Panc1 (cell line): ENCODE measurements at regions not wholly inside any gene's neighbourhood (a gene's known extent, or its start where the extent isn't known, plus 50 kb on each side); places are given as distances from the start of the nearest gene placed in this dataset.

ENCODE experiments used
- ATAC-seq: fragments of 200-7000 bp; cut with Tn5 transposase; 2 replicates; pipeline ENCODE4 v1.9.1; 2020; ENCODE audit warnings: mild to moderate bottlenecking, moderate library complexity
- BruUV-seq: library from RNA; stranded (reverse); fragments of 400-500 nt; replicated peaks from 2 replicates; lab custom pipeline; 2021; lab: Mats Ljungman, UMichigan
- CTCF ChIA-PET: fragments of 300-600 bp; sonication (Branson Sonifier 250); formaldehyde crosslinking; loops from one replicate; lab custom pipeline; 2022; ENCODE audit warnings: antibody characterized with exemption; lab: Charles Lee
- POLR2A ChIA-PET: fragments of 300-600 bp; sonication (Branson Sonifier 250); formaldehyde crosslinking; loops from one replicate; lab custom pipeline; 2022; ENCODE audit warnings: antibody characterized with exemption; lab: Charles Lee
- DNase-seq: peaks from one replicate; pipeline ENCODE4 v3.0.0-alpha.2; 2010; ENCODE audit warnings: low read depth, low spot score
- H3K27ac ChIP-seq: 2 replicates; pipeline ENCODE4 v1.5.1; 2011; ENCODE audit warnings: mild to moderate bottlenecking, low read length, inconsistent platforms
- H3K27me3 ChIP-seq: fragments of 200-500 bp; sonication (Bioruptor generic); 2 replicates; pipeline ENCODE4 v1.6.0; 2014; ENCODE audit warnings: low read length, inconsistent platforms; ENCODE audit not compliant: control insufficient read depth, insufficient read depth
- H3K36me3 ChIP-seq: fragments of 200-500 bp; sonication (Bioruptor generic); 2 replicates; pipeline ENCODE4 v1.5.1; 2014; ENCODE audit warnings: inconsistent platforms, mild to moderate bottlenecking, low read length, moderate library complexity; ENCODE audit not compliant: control insufficient read depth, insufficient read depth
- H3K4me1 ChIP-seq: 2 replicates; pipeline ENCODE4 v1.5.1; 2011; ENCODE audit warnings: inconsistent platforms, mild to moderate bottlenecking, low read length, moderate library complexity; ENCODE audit not compliant: control insufficient read depth, insufficient read depth
- H3K4me3 ChIP-seq, 2 experiments: 2 replicates each; pipeline ENCODE4 v1.5.1; 2011 to 2012; ENCODE audit warnings: low read depth in 2 of 2, low read length in 2 of 2, mild to moderate bottlenecking in 2 of 2, inconsistent platforms in 1 of 2, moderate library complexity in 1 of 2
- H3K9me3 ChIP-seq: fragments of 200-500 bp; sonication (Bioruptor generic); 2 replicates; pipeline ENCODE4 v1.5.1; 2014; ENCODE audit warnings: low read depth, mild to moderate bottlenecking, inconsistent platforms, low read length, moderate library complexity; ENCODE audit not compliant: control insufficient read depth, insufficient read depth
- CTCF ChIP-seq: fragments of 450-650 bp; IDR thresholded peaks from 2 replicates; pipeline ENCODE4 v1.5.1; 2017; ENCODE audit warnings: mild to moderate bottlenecking
- POLR2AphosphoS5 ChIP-seq: IDR thresholded peaks from 2 replicates; pipeline ENCODE4 v1.6.1; 2012; ENCODE audit warnings: mild to moderate bottlenecking, low read depth, low read length, moderate library complexity
- REST ChIP-seq, 2 experiments: IDR thresholded peaks; 2 replicates each; pipeline ENCODE4 v1.6.1; 2011 to 2012; ENCODE audit warnings: low read depth in 2 of 2, control low read depth in 1 of 2, low read length in 1 of 2, mild to moderate bottlenecking in 1 of 2, moderate library complexity in 1 of 2; ENCODE audit not compliant: insufficient read depth in 1 of 2
- SIN3A ChIP-seq: IDR thresholded peaks from 2 replicates; pipeline ENCODE4 v1.6.1; 2012; ENCODE audit warnings: low read depth, mild to moderate bottlenecking, low read length, moderate library complexity, borderline replicate concordance; ENCODE audit not compliant: insufficient read depth
- TCF7L2 ChIP-seq: IDR thresholded peaks from 2 replicates; pipeline ENCODE4 v1.6.1; 2011; ENCODE audit warnings: mild to moderate bottlenecking, low read depth, low read length, inconsistent platforms
- in situ Hi-C: cut with HindIII; loops from 2 replicates; pipeline ENCODE4 v1.10.0; 2016; ENCODE audit warnings: low sequenced_read_pairs, low pct_unique_long_range_greater_than_20kb
- intact Hi-C: fragments of 100-400 bp; cut with micrococcal nuclease; formaldehyde crosslinking; loops from one replicate; pipeline ENCODE4 v1.10.0; 2022; ENCODE audit not compliant: unreplicated experiment

- CTCF ChIA-PET: no interaction called here
- no peak for ATAC-seq
- in situ Hi-C loops: no loop called here
- DNase-seq: no peak
- Histone ChIP-seq H3K27me3 (no peaks in the 10 kb centered on the region), H3K27ac (no peak overlapping the region), H3K9me3 (no peaks in the 10 kb centered on the region), H3K4me1 (no peaks in the 10 kb centered on the region), H3K36me3 (no peaks in the 10 kb centered on the region), H3K4me3 (no peak overlapping the region)
- no peak for TF ChIP-seq TCF7L2
- TF ChIP-seq CTCF: no peak
- TF ChIP-seq SIN3A: no peak
- no peak for TF ChIP-seq REST (IDR thresholded peaks at IDR 0.05; ENCODE audit: insufficient read depth in 1 of 2, low read depth in 2 of 2, low read length in 1 of 2)
- no peak for TF ChIP-seq POLR2AphosphoS5
- no TSS peak for BruUV-seq
- intact Hi-C loops: no loop called here
- POLR2A ChIA-PET: no interaction called here
These were observed 96.9 kb upstream of the RMP24 start for GRCh38 chr18:35875566-35875965.

DNA sequence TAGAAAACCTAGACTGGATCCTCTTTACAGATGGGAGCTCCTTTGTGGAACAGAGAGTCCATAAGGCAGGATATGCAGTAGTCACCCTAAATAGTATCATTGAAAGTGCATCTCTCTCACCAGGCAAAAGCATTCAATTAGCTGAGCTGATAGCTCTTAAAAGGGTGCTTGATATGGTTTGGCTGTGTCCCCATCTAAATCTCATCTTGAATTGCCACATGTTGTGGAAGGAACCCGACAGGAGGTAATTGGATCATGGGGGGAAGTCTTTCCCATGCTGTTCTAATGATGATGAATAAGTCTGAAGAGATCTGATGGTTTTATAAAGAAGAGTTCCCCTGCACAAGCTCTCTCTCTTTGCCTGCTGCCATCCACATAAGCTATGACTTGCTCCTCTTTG lies 96.2 kb upstream of the RMP24 start:
- ChIA-PET POLR2A (no interaction called here), CTCF (interaction anchor here (0.6 kb wide), 1 partner anchor 12 kb away, joined by 3 read pairs; no protein-coding TSS in a partner anchor)
- no peaks in the 10 kb centered on the region for H3K27me3 ChIP-seq
- no TSS peak for BruUV-seq
- in situ Hi-C loops: no loop called here
- ATAC-seq (no peak), DNase-seq (no peak)
- H3K27ac ChIP-seq: no peak overlapping the region
- H3K9me3 ChIP-seq: no peaks in the 10 kb centered on the region
- intact Hi-C loops: no loop called here
- no peaks in the 10 kb centered on the region for H3K4me1 ChIP-seq
- no peak overlapping the region for H3K4me3 ChIP-seq
- no peak for TF ChIP-seq TCF7L2
- no peak for TF ChIP-seq SIN3A
- no peak for TF ChIP-seq CTCF
- no peak for TF ChIP-seq POLR2AphosphoS5
- no peak for TF ChIP-seq REST (IDR thresholded peaks at IDR 0.05; ENCODE audit: insufficient read depth in 1 of 2, low read depth in 2 of 2, low read length in 1 of 2)
- no peaks in the 10 kb centered on the region for H3K36me3 ChIP-seq
